ENCODE measurements at regions not wholly inside any gene's neighbourhood (a gene's known extent, or its start where the extent isn't known, plus 50 kb on each side); places are given as distances from the start of the nearest gene placed in this dataset.
A peak's percentile ranks its signal among the peaks of the same experiment; 100 is the strongest.

GRCh38 chr7:16261654-16262053 lies 159.7 kb downstream of the CRPPA start (continued):
- TF ChIP-seq, protein P1, sequence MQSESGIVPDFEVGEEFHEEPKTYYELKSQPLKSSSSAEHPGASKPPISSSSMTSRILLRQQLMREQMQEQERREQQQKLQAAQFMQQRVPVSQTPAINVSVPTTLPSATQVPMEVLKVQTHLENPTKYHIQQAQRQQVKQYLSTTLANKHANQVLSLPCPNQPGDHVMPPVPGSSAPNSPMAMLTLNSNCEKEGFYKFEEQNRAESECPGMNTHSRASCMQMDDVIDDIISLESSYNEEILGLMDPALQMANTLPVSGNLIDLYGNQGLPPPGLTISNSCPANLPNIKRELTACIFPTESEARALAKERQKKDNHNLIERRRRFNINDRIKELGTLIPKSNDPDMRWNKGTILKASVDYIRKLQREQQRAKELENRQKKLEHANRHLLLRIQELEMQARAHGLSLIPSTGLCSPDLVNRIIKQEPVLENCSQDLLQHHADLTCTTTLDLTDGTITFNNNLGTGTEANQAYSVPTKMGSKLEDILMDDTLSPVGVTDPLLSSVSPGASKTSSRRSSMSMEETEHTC (IDR thresholded peaks at IDR 0.05) = no peak
- TF ChIP-seq FOXJ3 (CRISPR knock-in tag; IDR thresholded peaks at IDR 0.05) = no peak
- TF ChIP-seq KLF6 (CRISPR knock-in tag; IDR thresholded peaks at IDR 0.05; ENCODE audit: borderline replicate concordance) = peak; percentile 64; the same call in 1 of the 2 replicates
- no peak for TF ChIP-seq ETS2 (tag; IDR thresholded peaks at IDR 0.05; ENCODE audit: borderline replicate concordance, poor library complexity, severe bottlenecking)
- no peak for TF ChIP-seq CHD4 (IDR thresholded peaks at IDR 0.05; ENCODE audit: insufficient read depth, insufficient replicate concordance, low read depth, low read length, poor library complexity, severe bottlenecking)
- TF ChIP-seq NR2C1 (IDR thresholded peaks at IDR 0.05) = no peak
- TF ChIP-seq NR2C1 (tag; IDR thresholded peaks at IDR 0.05) = no peak
- TF ChIP-seq NR2C2 (CRISPR knock-in tag; IDR thresholded peaks at IDR 0.05) = no peak
- TF ChIP-seq NR2C2 (tag; IDR thresholded peaks at IDR 0.05) = no peak
- TF ChIP-seq, protein P2, sequence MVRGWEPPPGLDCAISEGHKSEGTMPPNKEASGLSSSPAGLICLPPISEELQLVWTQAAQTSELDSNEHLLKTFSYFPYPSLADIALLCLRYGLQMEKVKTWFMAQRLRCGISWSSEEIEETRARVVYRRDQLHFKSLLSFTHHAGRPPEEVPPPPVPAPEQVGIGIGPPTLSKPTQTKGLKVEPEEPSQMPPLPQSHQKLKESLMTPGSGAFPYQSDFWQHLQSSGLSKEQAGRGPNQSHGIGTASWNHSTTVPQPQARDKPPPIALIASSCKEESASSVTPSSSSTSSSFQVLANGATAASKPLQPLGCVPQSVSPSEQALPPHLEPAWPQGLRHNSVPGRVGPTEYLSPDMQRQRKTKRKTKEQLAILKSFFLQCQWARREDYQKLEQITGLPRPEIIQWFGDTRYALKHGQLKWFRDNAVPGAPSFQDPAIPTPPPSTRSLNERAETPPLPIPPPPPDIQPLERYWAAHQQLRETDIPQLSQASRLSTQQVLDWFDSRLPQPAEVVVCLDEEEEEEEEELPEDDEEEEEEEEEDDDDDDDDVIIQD (CRISPR knock-in tag; IDR thresholded peaks at IDR 0.05) = no peak
- no peak for TF ChIP-seq ZNF282 (CRISPR knock-in tag; IDR thresholded peaks at IDR 0.05)
- TF ChIP-seq PTBP1 (IDR thresholded peaks at IDR 0.05; ENCODE audit: low read depth, low read length) = no peak
- peak; percentile 94 for TF ChIP-seq TEAD4 (IDR thresholded peaks at IDR 0.05; ENCODE audit: low read length)
- no peak for TF ChIP-seq TEAD4 (CRISPR knock-in tag; IDR thresholded peaks at IDR 0.05; ENCODE audit: borderline replicate concordance)
- TF ChIP-seq, protein P3, sequence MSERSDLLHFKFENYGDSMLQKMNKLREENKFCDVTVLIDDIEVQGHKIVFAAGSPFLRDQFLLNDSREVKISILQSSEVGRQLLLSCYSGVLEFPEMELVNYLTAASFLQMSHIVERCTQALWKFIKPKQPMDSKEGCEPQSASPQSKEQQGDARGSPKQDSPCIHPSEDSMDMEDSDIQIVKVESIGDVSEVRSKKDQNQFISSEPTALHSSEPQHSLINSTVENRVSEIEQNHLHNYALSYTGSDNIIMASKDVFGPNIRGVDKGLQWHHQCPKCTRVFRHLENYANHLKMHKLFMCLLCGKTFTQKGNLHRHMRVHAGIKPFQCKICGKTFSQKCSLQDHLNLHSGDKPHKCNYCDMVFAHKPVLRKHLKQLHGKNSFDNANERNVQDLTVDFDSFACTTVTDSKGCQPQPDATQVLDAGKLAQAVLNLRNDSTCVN (CRISPR knock-in tag; IDR thresholded peaks at IDR 0.05) = 0 out of 2 replicates have a peak, but pooled peaks have one; percentile 58
- no peak for TF ChIP-seq PCBP1 (IDR thresholded peaks at IDR 0.05; ENCODE audit: low read depth, low read length, poor library complexity, severe bottlenecking)
- TF ChIP-seq HMGXB4 (CRISPR knock-in tag; IDR thresholded peaks at IDR 0.05) = no peak
- TF ChIP-seq MYBL2 (IDR thresholded peaks at IDR 0.05; ENCODE audit: low read depth) = no peak
- no peak for TF ChIP-seq MYBL2 (CRISPR knock-in tag; IDR thresholded peaks at IDR 0.05; ENCODE audit: borderline replicate concordance)
- no peak for TF ChIP-seq JUN (IDR thresholded peaks at IDR 0.05; ENCODE audit: borderline replicate concordance, low read depth, low read length)
- no peak for TF ChIP-seq JUN (CRISPR knock-in tag; IDR thresholded peaks at IDR 0.05; ENCODE audit: borderline replicate concordance)
